Anterior cingulate cortex (tissue), 58 donors: ENCODE measurements at regions not wholly inside any gene's neighbourhood (a gene's known extent, or its start where the extent isn't known, plus 50 kb on each side); places are given as distances from the start of the nearest gene placed in this dataset.
"Not testable (repeated sequence)": the region's sequence is repeated elsewhere in the genome, so short reads cannot be mapped to it uniquely, and the experiment has no call there.

Experiments
- DNase-seq, 58 donors: peaks; one replicate each; lab custom pipeline; 2025; lab: John Stamatoyannopoulos, UW

DNA sequence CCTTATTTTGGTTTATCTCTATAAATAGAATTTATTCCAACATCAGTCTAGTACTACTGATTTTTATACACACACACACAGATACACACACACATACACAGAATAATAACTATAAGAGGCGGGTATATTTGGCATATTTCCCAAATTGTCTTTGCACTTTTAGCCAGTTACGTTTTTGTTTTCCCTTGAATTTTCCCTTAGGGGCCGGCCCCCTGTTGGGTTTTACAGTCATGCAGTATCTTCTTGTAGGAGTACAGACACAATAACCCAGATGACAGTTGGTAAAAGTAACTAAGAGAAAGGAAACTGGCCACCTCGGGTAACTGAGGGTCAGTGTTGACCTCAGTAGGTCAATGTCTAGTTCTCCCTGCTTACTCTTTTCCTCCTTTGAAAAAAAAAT, 50.9 kb downstream of the DISP1 start:
- no peak for DNase-seq

DNA sequence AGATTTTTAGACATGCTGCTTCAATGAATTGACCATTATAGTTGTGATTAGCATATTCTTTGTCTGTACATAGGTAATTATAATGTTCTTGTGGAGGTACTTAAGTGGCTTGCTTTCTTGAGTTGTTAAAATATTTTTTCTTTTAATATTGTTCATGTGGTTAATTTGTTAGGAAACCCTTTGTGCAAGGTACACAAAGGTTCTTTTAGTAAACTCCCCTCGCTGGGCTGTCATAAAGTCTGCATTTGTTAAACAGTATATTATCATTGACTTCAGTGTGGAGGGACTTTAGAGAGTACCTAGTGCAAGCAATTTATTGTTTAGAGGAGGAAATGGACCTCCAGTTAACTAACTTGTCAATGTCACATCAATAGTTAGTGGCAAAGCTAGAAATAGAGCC, 52.5 kb downstream of the DISP1 start:
- no peak for DNase-seq

DNA sequence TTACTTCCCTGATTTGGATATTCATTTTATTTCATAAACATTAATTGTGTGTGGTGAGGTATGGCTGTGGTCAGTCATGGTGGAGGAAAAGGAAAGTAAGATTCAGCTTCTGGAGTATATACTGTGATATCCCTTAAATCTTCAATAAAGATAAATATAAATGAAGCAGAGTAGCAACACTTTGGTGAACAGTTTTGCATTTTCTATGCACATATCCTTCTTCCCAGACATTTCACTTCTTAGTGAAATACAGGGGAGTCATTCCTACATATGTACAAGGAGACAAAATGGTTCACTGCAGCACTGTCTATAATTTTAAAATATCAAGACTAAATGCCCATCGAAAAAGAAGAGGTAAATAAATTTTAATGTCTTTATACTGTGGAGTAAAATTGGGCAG, 61.3 kb downstream of the DISP1 start:
- no peak for DNase-seq

DNA sequence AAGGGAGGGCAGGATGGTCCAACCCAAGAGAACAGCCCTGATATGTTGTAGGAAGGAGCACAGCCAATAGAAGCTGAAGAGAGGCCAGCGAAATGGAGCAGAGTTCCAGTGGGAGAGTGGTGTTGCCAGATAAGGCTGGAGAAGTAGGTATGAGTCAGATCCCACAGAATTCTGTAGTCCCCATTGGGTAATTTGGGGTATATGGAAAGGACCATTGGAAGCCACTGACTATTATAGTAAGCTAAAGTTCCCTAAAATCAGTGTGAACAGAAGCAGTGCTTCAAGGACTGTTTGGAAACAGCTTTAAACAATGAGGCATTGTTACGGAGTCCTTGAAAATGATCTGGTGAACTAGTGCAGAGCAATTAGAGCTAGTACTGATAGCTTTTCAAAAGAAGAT, 63.0 kb downstream of the DISP1 start:
- no peak for DNase-seq

DNA sequence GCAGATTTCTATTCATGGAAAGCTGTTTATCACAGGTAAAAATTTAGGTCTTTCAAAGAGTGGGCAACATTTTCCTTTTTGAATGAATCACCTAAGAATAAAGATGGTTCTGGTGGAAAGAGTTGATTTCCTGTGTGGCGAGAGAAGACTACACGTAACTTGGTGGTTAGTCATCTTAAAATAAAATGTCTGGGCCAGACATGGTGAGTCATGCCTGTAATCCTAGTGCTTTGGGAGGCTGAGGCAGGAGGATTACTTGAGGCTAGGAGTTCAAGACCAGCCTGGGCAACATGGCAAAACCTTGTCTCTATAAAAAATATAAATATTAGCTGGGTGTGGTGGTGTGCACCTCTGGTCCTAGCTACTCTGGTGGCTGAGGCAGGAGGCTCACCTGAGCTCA, 65.7 kb downstream of the DISP1 start:
- no peak for DNase-seq

DNA sequence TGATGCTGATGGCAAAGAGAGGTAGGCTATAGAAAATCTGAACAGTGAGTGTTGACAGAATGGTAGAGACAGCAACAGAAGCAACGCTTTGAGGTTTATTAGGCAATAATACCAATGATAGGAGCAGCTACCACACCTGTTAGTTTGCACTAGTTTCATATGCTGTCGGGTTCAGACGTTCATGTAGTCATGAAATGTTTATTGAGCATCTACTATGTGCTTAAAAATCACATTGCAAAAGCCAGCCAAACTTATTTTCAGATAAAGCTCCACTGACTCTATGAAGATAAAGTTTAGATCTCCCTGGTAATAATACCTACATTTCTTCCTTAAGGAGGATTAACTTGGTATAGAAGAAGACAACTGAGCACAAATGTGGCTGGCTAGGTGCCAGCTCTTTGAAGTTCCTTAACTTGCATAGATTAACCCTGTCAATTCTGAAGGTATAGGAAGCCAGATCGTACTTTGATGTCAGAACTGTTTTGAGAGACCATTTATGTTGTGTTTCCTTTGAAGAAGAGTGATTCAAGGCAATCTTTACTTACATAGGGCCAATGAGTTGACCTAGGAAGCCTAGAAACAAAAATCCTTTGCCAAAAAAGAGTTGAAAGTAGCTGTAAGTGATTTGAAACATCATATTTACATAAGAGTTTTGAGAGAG, 71.5 kb downstream of the DISP1 start:
- no peak for DNase-seq

DNA sequence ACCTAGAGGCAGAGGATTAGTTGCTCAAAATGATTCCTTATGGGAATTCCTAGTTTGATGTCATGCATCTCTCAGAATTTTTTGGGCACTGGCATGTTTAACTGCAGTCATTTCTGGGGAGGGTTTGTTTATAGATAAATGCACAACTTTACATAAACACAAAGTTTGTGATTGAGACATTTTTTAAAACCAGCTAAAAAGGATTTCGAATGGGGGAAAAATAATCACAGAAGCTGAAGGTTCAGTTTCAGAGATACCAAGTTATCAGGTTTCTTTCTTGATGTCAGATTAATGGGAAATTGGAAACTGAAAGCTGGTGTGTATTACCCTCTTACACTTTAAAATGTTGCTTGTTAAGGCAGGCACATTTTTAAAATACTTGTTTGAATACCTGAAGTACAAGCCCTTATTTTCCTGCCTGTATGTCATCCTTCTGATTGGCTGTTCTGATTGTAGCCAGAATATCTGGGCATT, 72.1 kb downstream of the DISP1 start:
- DNase-seq = no peak

DNA sequence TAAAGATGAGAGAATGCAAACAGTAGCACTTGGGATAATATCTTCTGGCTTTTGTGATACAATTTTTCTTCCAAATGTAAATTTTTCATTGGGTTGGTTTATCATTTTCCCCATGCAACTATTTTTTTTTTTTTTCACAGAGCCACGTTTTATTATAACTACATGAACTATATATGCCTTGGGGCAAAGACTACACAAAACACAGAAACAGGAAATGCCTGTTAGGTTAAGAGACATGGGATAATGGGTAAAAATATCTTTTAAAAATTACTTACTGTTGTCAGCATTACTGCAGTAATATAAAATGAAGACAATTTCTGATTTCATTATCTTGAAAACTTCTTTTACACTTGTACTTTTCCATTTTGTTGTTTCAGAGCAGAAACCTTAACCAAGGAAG, 74.6 kb downstream of the DISP1 start:
- DNase-seq = no peak

DNA sequence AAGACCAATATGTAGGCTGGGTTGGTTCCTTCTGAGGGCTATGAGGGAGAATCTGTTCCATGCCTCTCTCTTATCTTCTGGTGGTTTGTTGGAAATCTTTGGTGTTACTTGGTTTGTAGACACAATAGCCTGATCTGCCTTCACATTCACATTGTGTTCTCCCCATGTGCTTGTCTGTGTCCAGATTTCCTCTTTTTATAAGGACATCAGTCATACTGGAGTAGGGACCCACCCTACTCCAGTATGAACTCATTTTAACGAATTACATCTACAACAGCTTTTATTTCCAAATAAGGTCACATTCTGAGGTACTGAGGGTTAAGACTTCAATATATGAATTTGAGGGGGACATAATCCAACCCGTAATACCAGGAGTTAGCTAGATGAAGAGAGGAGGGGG, 75.9 kb downstream of the DISP1 start:
- no peak for DNase-seq

DNA sequence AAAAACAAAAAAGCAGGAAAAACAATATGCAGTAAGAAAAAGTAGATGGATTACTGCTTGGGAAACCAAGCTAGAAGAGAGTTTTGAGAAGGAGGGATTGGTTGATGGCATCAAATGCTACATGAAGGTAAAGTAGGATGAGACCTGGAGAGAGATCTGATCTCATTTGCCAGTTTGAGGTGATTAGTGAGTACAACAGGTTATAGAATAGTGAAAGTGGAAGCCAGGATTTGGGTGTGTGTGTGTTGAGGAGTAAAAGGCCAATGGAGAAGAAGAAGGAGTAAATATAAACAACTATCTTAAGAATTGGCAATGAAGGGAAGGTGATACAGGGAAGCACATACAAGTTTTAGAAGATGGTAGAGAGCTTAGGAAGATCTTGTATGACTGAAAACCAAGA, 76.7 kb downstream of the DISP1 start:
- DNase-seq = no peak

DNA sequence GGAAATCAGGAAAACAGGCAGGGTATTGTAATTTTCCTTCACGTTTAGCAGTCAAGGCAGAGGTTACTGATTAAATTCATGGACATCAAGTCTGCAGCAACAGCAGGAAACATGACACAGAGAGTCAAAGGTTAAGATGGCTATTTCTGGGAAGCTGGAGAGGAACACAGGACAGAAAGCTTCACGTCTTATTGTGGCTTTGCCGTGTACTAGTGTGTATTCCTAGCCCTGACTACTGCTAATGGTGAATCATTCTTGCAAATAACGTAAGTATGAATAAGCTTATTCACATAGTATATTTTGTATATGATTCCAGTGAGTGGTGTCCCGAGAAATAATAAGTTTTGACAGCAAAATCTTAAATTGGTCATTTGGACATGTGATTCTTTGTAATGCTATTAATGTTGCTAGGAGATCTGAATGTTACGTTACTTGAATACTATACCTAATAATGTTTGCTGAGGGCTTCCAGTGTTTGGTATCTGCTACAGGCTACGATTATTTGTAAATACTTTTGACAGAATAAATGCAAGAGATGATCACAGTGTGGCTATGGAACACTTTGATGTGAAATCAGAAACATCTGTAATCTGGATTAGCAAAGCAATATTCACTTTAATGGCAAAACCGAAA, 77.4 kb downstream of the DISP1 start:
- DNase-seq = no peak

DNA sequence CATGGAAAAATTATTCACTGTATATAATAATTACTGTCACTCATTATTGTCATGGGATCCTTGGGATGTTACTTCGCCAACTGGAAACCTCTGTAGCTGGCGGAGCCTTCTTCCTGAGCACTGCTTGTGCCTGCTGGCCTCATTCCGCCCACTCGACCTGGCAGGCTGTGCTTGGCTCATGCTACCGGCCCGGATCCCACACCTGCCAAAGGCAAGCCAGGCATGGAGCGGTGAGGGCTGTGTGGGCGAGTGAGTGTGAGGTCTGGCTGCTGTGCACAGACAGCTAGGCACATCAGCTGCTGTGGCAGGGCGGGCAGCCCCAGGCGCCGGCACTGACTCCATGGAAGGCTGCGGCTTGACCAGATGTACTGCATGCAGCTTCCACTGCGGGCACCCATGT, 78.4 kb downstream of the DISP1 start:
- peak in 13 of 58 donors; percentile 4 to 60 (median 15) for DNase-seq

DNA sequence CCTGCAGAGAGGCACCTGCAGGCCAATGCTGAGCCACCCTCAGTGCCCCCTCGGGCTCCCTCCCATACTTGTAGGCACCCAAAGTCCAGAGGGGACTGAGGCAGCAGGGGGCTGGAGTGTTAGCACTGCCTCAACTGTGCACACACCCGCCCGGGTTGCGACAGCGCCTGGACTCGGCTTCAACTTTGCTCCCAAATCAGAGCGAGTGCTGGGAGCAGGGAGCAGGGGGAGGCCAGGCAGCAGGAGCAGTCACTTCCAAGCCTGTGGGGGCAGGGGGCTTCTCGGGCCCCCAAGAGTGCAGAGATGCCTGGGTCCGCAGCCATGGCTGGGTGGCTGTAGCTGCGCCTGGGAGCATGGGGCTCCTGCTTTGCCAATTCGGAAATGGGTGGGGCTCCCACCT, 79.5 kb downstream of the DISP1 start:
- DNase-seq = no peak

DNA sequence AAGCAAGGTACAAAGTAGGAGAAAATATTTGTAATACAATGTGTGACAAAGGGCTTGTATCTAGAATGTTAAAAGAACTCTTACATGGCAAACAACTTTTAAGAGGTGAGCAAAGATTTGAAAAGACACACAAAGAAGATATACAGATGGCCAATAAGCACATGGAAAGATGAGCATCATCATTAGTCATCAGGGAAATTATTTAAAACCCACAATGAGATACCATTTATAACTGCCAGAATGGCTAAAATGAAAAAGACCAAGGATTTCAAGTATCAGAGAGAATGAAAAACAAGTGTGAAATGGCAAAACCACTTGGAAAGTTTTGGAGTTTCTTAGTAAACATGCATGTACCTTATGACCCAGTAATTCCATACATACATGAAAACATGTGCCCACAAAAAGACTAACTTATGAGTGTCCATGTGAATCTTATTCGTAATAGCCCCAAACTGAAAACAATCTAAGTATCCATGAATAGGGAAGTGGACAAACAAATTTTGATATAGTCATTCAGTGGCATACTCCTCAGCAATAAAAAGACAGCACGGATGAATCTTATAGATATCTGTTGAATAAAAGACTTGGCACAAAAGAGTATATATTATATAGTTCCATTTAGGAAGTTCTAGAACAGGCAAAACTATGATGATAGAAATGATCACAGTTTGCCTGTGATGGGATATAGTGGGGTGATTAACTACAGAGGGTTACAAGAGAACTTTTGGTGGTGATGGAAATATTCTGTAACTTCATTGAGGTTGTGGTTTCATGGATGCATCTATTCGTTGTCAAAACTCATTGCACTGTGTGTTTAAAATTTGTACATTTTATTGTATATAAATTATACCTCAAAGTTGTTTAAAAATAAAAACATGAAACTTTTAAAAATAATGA, 82.0 kb downstream of the DISP1 start:
- DNase-seq = no peak

DNA sequence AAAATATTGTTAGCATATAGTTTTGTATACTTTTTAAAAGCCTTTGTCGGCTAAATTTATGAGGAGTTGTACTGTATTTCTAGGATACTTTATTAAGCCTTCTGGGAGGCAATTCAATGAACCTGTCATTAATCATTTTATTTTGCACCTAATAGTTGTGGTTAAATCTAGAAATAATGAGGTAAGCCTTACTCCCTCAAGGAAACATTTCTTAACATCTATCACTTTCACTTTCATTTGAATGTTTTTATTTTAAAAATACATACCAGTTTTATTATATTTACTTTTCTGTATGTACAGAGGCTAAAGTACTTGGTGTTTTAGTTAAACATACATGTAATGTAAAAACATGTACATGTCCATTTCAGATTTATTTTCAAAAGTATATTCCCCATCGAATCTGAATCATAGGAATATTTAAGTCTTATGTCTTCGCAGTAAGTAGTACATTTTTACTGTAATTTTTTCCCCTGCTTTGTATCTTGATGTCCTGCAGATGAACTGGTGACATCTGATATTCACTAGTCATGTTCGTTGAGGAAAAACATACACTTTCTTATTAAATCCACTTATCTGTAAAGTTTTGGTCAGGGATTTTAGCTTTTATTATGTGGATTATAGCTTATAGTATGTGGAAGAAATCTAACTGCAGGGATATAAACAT, 82.8 kb downstream of the DISP1 start:
- no peak for DNase-seq

DNA sequence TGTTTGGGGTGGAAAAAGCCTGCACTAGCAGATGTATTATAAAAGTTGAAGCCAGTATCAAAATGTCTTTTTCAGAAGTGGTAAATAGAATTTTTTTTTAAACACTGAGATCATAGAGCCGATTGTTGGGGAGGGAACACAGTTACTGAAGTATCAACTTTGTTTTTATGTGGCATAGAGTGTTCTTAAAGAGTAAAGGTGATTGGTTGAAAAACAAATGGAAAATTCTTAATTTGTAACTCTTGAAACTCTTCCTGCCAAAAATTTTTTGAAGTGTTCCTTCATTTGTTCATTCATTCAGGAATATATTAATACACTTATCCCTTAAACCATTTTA, 83.3 kb downstream of the DISP1 start:
- no peak for DNase-seq

DNA sequence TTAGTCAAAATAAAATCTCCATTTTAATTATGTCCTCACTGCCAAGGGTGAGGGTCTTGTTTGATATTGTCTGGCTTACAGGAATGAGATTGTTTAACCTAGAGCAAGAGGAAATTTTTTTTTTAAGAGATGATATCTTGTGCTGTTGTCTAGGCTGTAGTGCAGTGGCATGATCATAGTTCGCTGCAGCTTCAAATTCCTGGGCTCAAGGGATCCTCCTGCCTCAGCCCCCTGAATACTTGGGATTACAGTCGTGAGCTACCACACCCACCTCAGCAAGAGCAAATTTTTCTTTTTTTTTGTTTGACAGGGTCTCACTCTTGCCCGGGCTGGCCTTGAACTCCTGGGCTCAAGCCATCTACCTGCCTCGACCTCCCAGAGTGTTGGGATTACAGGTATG, 84.6 kb downstream of the DISP1 start:
- DNase-seq = no peak

DNA sequence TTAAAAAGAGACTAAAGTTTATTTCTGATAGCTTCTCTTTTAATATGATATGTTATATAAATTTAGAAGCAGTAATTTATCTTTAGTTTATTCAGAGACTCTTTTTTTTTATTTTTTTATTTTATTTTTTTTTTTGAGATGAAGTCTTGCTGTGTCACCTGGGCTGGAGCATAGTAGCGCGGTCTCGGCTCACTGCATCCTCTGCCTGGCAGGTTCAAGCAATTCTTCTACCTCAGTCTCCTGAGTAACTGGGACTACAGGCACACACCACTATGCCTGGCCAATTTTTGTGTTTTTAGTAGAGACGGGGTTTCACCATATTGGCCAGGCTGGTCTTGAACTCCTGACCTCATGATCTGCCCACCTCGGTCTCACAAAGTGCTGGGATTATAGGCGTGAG, 89.6 kb downstream of the DISP1 start:
- no peak for DNase-seq

DNA sequence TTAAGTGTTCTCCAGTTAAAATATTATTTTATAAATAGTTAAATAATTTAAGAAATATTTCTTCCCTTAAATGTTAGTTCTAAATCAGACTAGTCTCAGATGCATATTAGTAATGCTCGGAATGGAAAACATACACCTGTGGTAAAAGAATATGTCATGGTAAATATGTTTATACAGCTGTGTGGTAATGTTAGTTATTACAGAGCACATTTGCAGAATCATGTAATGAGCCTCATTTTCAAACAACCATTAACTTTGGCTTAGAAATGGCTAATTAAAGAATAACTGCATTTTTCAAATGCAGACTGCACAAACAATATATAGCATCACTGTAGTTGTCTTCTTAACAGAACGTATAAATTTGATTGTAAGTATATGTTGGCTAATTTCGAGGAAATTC, 90.3 kb downstream of the DISP1 start:
- DNase-seq = no peak

DNA sequence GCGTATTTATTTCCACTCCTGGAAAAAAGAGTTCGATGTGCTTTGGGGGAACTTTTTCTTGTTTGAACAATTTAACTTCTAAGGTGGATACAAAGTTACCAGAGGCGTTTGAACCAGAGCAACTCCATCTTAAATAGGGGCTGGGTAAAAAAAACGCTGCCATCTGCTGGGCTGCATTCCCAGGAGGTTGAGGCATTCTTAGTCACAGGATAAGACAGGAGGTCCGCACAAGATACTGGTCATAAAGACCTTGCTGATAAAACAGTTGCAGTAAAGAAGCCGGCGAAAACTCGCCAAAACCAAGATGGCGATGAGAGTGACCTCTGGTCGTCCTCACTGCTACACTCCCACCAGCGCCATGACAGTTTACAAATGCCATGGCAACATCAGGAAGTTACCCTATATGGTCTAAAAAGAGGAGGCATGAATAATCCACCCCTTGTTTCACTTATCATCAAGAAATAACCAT, 91.5 kb downstream of the DISP1 start:
- not testable (repeated sequence) for DNase-seq

DNA sequence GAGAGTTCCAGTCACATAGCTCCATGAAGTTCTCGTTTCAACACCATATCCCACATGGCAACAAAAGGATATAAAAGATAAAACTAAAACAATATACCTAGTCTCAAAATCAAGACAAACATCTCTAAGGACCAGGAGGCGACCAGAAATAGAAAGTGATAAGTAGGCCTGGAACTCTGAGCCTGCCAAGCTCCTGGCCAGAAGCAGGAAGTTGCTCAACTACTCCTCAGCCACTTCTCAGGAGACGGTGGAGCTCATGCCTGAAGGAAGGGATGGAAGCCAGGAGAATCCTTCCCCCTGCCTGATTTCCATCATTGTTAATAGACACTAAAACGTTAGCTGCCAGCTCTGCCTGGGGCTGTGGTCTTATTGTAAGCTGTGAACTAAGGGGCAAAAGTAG, 94.7 kb downstream of the DISP1 start:
- DNase-seq = no peak
